ENCODE measurements at regions not wholly inside any gene's neighbourhood (a gene's known extent, or its start where the extent isn't known, plus 50 kb on each side); places are given as distances from the start of the nearest gene placed in this dataset.

GRCh38 chr6:143564484-143565017 is 53.0 kb upstream of the FUCA2 start:
- TF ChIP-seq CSDC2 (CRISPR knock-in tag; IDR thresholded peaks at IDR 0.05) (no peak), RARB (CRISPR knock-in tag; IDR thresholded peaks at IDR 0.05) (no peak), OSR1 (CRISPR knock-in tag; IDR thresholded peaks at IDR 0.05) (no peak), ARNTL (CRISPR knock-in tag; IDR thresholded peaks at IDR 0.05; ENCODE audit: borderline replicate concordance, low read depth) (no peak), ZFP30 (CRISPR knock-in tag; IDR thresholded peaks at IDR 0.05) (no peak), ESRRG (CRISPR knock-in tag; IDR thresholded peaks at IDR 0.05) (no peak), CSRNP3 (CRISPR knock-in tag; IDR thresholded peaks at IDR 0.05) (no peak), TOX (CRISPR knock-in tag; IDR thresholded peaks at IDR 0.05; ENCODE audit: borderline replicate concordance) (no peak), SNAI2 (CRISPR knock-in tag; IDR thresholded peaks at IDR 0.05) (no peak)
